Testis (tissue), 2 donors: ENCODE measurements at regions not wholly inside any gene's neighbourhood (a gene's known extent, or its start where the extent isn't known, plus 50 kb on each side); places are given as distances from the start of the nearest gene placed in this dataset.
"Not testable (repeated sequence)": the region's sequence is repeated elsewhere in the genome, so short reads cannot be mapped to it uniquely, and the experiment has no call there.

Source experiments
- DNase-seq: peaks from one replicate; pipeline ENCODE4 v3.0.0-alpha.2; 2019
- H3K27ac ChIP-seq, 2 donors: fragments of 200-600 bp; sonication (generic); one replicate each; pipeline ENCODE4 v1.5.1; 2019
- H3K27me3 ChIP-seq: fragments of 200-600 bp; sonication (generic); one replicate; pipeline ENCODE4 v1.5.1; 2019
- H3K36me3 ChIP-seq: fragments of 200-600 bp; sonication (generic); one replicate; pipeline ENCODE4 v1.5.1; 2017; ENCODE audit warnings: low read depth; ENCODE audit errors: missing control alignments
- H3K4me1 ChIP-seq: fragments of 200-600 bp; sonication (generic); one replicate; pipeline ENCODE4 v1.5.1; 2019
- H3K4me3 ChIP-seq, 2 donors: fragments of 200-600 bp; sonication (generic); one replicate each; pipeline ENCODE4 v1.5.1; 2017 to 2019
- H3K9me3 ChIP-seq: fragments of 200-600 bp; sonication (generic); one replicate; pipeline ENCODE4 v1.5.1; 2017
- POLR2A ChIP-seq: fragments of 450-650 bp; IDR thresholded peaks from one replicate; pipeline ENCODE4 v1.6.1; 2017; ENCODE audit warnings: antibody characterized with exemption, mild to moderate bottlenecking, moderate library complexity
- WGBS, 2 donors: methylation state at CpG; one replicate each; pipeline ENCODE4 v1.1.5; 2018; 5-methylcytosine and 5-hydroxymethylcytosine counted together
- intact Hi-C: fragments of 100-400 bp; cut with DNase I; formaldehyde crosslinking; loops from one replicate; pipeline ENCODE4 v1.15.1; 2023; ENCODE audit warnings: low total_unique reads
- TF ChIP-seq, protein P1 (sequence below), 3 experiments: fragments of 450-650 bp in 2 of 3; fragments of 200-600 bp in 1 of 3; sonication (generic) in 1 of 3; IDR thresholded peaks; one replicate each; pipeline ENCODE4 v1.5.1; 2016 to 2019; ENCODE audit warnings: antibody characterized with exemption in 3 of 3, mild to moderate bottlenecking in 2 of 3, moderate library complexity in 1 of 3

GRCh38 chr2:138249207-138249606, 252.4 kb upstream of the SPOPL start:
- no peaks in the 10 kb centered on the region for H3K36me3 ChIP-seq
- no peak for TF ChIP-seq POLR2A
- TF ChIP-seq, protein P1, sequence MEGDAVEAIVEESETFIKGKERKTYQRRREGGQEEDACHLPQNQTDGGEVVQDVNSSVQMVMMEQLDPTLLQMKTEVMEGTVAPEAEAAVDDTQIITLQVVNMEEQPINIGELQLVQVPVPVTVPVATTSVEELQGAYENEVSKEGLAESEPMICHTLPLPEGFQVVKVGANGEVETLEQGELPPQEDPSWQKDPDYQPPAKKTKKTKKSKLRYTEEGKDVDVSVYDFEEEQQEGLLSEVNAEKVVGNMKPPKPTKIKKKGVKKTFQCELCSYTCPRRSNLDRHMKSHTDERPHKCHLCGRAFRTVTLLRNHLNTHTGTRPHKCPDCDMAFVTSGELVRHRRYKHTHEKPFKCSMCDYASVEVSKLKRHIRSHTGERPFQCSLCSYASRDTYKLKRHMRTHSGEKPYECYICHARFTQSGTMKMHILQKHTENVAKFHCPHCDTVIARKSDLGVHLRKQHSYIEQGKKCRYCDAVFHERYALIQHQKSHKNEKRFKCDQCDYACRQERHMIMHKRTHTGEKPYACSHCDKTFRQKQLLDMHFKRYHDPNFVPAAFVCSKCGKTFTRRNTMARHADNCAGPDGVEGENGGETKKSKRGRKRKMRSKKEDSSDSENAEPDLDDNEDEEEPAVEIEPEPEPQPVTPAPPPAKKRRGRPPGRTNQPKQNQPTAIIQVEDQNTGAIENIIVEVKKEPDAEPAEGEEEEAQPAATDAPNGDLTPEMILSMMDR (IDR thresholded peaks at IDR 0.05): no peak
- DNase-seq: no peak
- no peaks in the 10 kb centered on the region for H3K4me1 ChIP-seq
- intact Hi-C loops: no loop called here
- no peak overlapping the region for H3K27ac ChIP-seq
- no peaks in the 10 kb centered on the region for H3K27me3 ChIP-seq
- no peak overlapping the region for H3K4me3 ChIP-seq
- H3K9me3 ChIP-seq: no peaks in the 10 kb centered on the region

DNA sequence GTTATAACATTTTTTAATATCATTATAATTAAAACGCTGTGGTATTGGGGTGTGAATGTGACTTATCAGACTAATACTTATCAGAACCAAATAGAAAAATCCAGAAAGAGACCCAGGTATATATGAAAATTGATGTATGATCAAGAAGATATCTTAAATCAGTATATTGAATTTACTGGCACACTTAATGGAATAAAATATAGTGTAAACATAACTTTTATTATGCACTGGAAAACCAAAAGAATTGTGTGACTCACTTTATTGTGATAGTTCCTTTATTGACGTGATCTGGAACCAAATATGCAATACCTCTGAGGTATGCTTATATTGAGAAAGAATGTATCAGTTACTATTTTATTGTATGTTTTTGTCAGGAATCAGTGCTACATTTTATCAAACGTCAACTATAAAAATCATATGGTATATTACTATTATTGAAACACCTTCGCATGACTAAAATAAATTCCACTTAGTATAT, 250.7 kb upstream of the SPOPL start:
- H3K4me3 ChIP-seq, intact Hi-C loops, H3K36me3 ChIP-seq, H3K27me3 ChIP-seq, H3K27ac ChIP-seq, H3K4me1 ChIP-seq, DNase-seq, H3K9me3 ChIP-seq: not testable (repeated sequence)
- WGBS, 2 donors: 56 to 80% methylated on average over 3 to 4 of the region's 4 CpGs

GRCh38 chr2:138252587-138252986, 249.0 kb upstream of the SPOPL start:
- H3K4me1 ChIP-seq: no peaks in the 10 kb centered on the region
- intact Hi-C loops: no loop called here
- TF ChIP-seq, protein P1 (IDR thresholded peaks at IDR 0.05): no peak
- no peak for TF ChIP-seq POLR2A
- no peak overlapping the region for H3K4me3 ChIP-seq
- H3K27me3 ChIP-seq: no peaks in the 10 kb centered on the region
- H3K36me3 ChIP-seq: no peaks in the 10 kb centered on the region
- 79 to 86% methylated on average over 1 of the region's 1 CpG for WGBS, 2 donors
- H3K27ac ChIP-seq: no peak overlapping the region
- H3K9me3 ChIP-seq: no peaks in the 10 kb centered on the region
- no peak for DNase-seq

GRCh38 chr2:138255670-138256069, 245.9 kb upstream of the SPOPL start:
- Histone ChIP-seq H3K4me3 (no peak overlapping the region), H3K27ac (no peak overlapping the region), H3K9me3 (no peaks in the 10 kb centered on the region), H3K36me3 (no peaks in the 10 kb centered on the region), H3K4me1 (no peaks in the 10 kb centered on the region), H3K27me3 (no peaks in the 10 kb centered on the region)
- intact Hi-C loops: no loop called here
- TF ChIP-seq, protein P1 (IDR thresholded peaks at IDR 0.05): no peak
- TF ChIP-seq POLR2A: no peak
- 98 to 100% methylated on average over 1 of the region's 1 CpG for WGBS, 2 donors
- DNase-seq: no peak

DNA sequence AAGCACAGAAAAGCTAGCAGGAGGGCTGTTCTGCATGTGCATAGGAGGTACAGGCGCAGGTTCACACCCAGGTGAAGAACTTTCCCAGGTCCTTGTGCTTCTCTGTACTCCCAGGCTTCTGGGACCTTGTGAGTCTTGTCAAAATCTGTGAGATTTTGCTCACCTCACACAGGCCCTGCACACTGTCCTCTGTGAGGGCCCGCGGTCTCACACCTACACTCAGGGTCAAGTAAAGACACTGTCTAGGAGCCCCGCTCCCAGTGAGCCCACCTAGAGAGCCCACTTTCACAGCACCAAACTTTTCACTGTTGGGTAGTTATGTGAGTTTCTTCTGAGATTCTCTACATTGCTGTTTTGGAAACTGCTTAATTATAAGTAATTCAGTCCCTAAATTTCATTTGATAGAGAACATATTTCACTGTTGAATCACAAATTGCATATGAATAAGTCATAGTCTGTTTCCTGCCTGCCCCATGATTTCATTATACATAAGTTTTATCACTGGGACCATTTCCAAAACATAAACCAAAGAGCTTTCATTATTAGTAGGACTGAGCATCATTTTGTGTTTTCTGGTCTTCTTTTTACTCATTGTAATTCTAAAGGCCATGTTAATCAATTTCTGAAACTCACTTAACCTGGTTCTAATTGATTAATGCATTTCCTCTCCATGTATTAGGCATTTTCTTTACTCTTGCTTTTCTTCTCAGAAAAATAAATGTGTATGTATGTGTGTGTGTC, 234.2 kb upstream of the SPOPL start:
- Histone ChIP-seq H3K4me3 (no peak overlapping the region), H3K4me1 (no peaks in the 10 kb centered on the region), H3K27ac (no peak overlapping the region), H3K27me3 (no peaks in the 10 kb centered on the region), H3K9me3 (no peaks in the 10 kb centered on the region), H3K36me3 (no peaks in the 10 kb centered on the region)
- intact Hi-C loops: no loop called here
- TF ChIP-seq, protein P1 (IDR thresholded peaks at IDR 0.05): no peak
- no peak for TF ChIP-seq POLR2A
- DNase-seq: no peak
- WGBS, 2 donors: 65 to 79% methylated on average over 4 of the region's 4 CpGs
